ENCODE measurements at regions not wholly inside any gene's neighbourhood (a gene's known extent, or its start where the extent isn't known, plus 50 kb on each side); places are given as distances from the start of the nearest gene placed in this dataset.

DNA sequence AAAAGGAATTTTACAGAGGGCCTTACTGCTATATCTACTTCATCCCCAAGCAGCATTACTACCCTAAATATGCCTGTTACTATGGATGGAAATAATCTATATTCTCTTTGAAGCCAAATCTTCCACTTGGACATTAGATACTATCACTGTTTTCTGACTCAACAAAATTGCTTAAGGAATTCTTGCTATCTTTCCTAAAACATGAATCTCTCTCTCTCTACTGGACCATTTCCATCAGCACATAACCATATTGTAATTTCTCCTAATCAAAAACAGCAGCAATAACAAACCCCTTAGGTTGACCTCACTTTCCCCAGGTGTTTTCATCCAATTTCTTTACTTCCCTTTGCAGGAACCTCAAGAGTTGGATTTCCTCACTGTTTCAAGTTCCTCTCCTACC is 67.9 kb upstream of the BLID start:
- Mint-ChIP-seq H3K4me3 (no peak overlapping the region), H3K36me3 (no peaks in the 10 kb centered on the region), H3K4me1 (no peaks in the 10 kb centered on the region), H3K27ac (no peak overlapping the region), H3K27me3 (peaks cover 6 to 13% of the 10 kb centered on the region in 2 donors), H3K9me3 (no peaks in the 10 kb centered on the region)
- no peak for DNase-seq
- no peak for ATAC-seq (replicated peaks)

DNA sequence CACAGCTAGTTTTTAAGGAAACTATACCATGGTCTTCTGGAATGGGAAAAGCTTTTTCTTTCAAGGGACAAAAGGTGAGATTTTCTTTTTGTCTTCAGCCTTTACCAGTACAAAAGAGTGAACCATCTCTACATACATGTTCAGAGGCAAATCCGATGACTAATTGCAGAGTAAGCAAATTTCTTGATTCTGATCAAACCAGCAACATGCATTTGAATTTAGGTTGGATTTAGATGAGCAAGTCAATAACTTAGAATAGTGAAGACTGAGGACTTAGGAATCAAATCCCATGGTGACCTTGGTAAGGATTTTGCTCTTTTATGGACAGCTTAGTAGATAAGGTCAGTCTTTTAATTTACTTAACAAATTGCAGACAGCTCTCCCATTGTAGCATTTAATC is 65.9 kb upstream of the BLID start:
- H3K4me1 Mint-ChIP-seq, result no peaks in the 10 kb centered on the region
- DNase-seq (no peak), ATAC-seq (replicated peaks) (no peak)
- H3K36me3 Mint-ChIP-seq, result no peaks in the 10 kb centered on the region
- H3K27ac Mint-ChIP-seq, result peak overlapping the region; percentile 11
- peaks cover 6 to 22% of the 10 kb centered on the region in 2 donors for H3K27me3 Mint-ChIP-seq
- no peaks in the 10 kb centered on the region for H3K9me3 Mint-ChIP-seq
- H3K4me3 Mint-ChIP-seq, result no peak overlapping the region

DNA sequence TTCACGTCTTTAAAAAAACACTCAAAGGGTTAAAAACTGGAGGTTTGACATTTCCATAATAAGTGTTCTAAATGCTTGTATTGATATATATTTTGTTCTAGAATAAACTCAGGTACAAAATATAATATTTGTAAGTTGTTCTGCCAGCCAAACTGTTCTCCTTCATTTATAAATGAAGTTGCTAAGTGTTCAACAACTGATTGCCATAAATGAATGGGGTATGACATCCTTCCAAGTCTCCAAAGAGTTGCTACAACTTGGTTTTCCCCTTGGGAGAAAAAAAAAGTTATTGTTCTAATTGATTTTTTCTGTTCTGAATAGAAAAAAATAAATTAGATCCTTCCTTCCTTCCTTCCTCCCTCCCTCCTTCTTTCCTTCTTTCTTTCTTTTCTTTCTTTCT is 65.4 kb upstream of the BLID start:
- Mint-ChIP-seq H3K4me1 (no peaks in the 10 kb centered on the region), H3K27me3 (peaks cover 6 to 22% of the 10 kb centered on the region in 2 donors), H3K4me3 (no peak overlapping the region), H3K36me3 (no peaks in the 10 kb centered on the region), H3K9me3 (no peaks in the 10 kb centered on the region), H3K27ac (no peak overlapping the region)
- no peak for DNase-seq
- no peak for ATAC-seq (replicated peaks)

DNA sequence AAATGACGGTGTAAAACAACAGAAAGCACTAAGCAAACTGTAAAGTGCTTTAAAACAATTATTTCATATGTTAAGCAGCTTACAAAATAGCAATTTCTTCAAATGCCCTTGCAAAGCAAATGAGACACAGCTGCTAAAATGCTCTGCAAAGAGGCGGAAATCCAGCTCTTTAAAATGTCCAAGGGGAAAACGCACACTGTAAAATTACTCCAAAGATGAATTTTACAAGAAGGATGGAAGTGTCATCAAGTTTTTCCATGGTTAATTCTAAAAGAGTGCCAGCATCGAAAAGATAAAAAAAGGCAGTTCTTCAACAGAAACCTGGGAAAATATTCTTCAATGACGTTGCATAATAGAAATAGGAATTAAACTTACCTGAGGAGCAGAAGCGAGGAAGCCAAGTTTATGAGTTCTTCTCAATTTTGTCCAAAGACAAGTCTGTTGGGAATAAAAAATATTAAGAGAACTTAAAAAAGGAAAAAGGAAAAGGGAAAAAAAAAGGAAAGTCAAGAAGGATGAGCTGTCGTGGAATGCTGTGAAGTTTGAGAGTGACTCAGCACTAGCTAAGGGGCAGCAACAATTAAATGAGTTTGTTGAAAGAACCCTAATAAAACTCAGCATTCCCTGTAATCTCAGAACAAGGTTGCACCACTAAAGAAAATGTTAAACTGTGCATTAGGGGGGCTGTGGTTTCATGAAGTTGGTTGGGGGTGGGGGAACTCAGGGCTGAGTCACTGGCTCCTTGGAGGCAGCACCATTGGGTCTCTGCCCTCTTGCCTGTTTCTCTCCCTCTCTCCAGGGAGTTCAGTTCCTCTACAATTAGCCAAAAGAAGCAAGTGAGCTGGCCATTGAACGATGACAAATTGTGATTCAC is 64.2 kb upstream of the BLID start:
- Mint-ChIP-seq H3K4me1 (no peaks in the 10 kb centered on the region), H3K27me3 (peaks cover 1 to 17% of the 10 kb centered on the region in 2 donors), H3K27ac (no peak overlapping the region), H3K36me3 (no peaks in the 10 kb centered on the region), H3K9me3 (no peaks in the 10 kb centered on the region), H3K4me3 (no peak overlapping the region)
- ATAC-seq (replicated peaks) (no peak), DNase-seq (no peak)

DNA sequence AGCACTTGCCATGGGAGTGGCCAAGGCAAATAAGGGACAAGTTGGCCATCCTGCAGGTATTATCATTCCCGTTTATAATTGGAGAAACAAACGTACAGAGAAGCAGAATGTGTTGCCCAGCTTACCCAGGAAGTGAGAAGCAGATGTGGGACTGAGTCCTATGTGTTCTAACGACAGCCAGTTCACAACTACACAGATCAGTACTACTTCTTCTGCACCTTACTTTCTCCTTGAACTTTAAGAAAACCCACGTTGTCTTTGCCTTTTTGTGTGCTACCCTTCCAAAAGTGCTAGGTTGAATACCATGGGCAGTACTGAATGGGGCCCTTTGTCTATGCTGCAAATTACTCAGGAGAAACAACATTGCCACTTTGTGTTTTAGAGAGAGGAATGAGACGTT is 62.8 kb upstream of the BLID start:
- no peaks in the 10 kb centered on the region for H3K9me3 Mint-ChIP-seq
- no peak for DNase-seq
- H3K27me3 Mint-ChIP-seq, result peaks cover 0 to 15% of the 10 kb centered on the region in 2 donors
- no peaks in the 10 kb centered on the region for H3K4me1 Mint-ChIP-seq
- ATAC-seq (replicated peaks), result no peak
- no peak overlapping the region for H3K27ac Mint-ChIP-seq
- no peak overlapping the region for H3K4me3 Mint-ChIP-seq
- H3K36me3 Mint-ChIP-seq, result no peaks in the 10 kb centered on the region

DNA sequence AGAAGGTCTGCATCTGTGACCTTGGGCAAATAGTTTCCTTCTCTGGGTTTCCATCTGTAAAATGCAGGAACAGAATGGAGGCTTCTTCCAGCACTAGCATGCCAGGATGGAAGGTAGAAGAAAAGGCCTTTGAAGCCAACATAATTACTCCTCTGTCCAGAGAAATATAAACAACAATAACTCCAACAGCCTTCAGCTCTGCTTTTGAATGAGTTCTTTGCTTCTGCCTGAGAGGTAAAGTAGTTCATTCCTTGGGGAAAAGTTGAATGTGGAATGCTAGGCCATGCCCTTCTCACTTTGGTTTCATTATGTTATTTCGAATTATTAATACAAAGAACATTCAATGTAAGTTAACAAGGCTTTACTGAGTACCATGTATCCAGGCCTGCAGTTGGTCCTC is 61.2 kb upstream of the BLID start:
- Mint-ChIP-seq H3K27ac (no peak overlapping the region), H3K36me3 (no peaks in the 10 kb centered on the region), H3K27me3 (peaks cover 0 to 24% of the 10 kb centered on the region in 2 donors), H3K4me1 (no peaks in the 10 kb centered on the region), H3K4me3 (no peak overlapping the region), H3K9me3 (no peaks in the 10 kb centered on the region)
- ATAC-seq (replicated peaks), result no peak
- DNase-seq, result no peak

DNA sequence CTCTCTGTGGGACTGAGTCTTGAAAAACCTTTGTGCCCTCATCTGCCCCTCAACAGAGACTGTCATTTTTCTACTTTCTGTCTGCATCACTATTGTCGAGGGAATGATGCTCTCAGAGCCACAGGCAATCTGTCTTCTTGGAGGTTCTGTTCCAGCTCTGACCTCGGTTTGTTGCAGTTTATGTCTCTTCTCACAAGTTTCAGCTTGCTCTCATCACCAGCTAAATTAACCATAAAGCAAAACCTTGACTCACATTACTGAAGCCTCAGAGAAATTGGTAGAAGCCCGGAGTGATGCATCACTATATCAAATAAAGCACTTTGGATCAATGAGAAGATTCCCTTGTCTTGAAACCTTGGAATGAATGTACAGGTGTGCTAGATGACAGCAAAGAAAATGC is 60.6 kb upstream of the BLID start:
- no peak overlapping the region for H3K4me3 Mint-ChIP-seq
- H3K27me3 Mint-ChIP-seq, result peaks cover 0 to 22% of the 10 kb centered on the region in 2 donors
- H3K27ac Mint-ChIP-seq, result no peak overlapping the region
- no peaks in the 10 kb centered on the region for H3K36me3 Mint-ChIP-seq
- H3K4me1 Mint-ChIP-seq, result no peaks in the 10 kb centered on the region
- ATAC-seq (replicated peaks) (no peak), DNase-seq (no peak)
- no peaks in the 10 kb centered on the region for H3K9me3 Mint-ChIP-seq

DNA sequence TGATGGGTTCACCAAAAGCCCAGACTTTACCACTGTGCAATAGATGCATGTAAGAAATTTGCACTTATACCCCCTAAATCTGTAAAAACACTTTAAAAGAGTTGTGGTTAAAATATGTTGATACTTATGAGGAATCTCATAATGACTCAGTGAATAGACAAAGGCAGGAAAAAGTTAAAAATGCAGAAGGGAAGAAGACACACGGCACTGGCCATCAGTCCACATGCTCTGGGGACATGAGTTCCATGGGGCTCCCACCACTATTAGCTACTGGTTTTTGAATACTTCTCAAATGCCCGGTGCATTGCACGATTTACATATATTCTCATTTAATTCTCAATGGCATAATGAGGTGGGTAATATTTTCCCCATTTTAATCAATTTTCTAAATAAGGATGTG is 59.3 kb upstream of the BLID start:
- Mint-ChIP-seq H3K27ac (no peak overlapping the region), H3K4me1 (no peaks in the 10 kb centered on the region), H3K9me3 (no peaks in the 10 kb centered on the region), H3K36me3 (no peaks in the 10 kb centered on the region), H3K27me3 (peaks cover 2 to 21% of the 10 kb centered on the region in 2 donors), H3K4me3 (no peak overlapping the region)
- ATAC-seq (replicated peaks) (no peak), DNase-seq (no peak)

DNA sequence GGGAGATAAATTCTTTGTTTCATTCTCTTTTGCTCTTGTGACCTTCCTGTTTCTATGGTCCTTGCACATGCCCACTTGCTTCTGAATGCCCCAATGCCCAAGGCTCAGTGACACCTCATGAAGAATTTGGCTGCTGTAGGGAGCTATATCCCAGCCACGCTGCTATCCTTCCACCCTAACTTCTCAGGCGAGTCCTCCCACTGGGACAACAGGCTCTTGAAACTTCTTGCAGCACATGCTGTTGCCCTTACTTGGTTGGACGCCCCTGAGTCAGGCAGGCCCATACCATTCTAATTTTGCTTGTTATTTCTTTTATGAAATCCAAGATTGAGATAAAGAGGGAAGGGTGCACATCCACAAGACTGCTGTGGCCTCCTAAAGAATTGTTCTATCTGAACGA is 57.6 kb upstream of the BLID start:
- no peaks in the 10 kb centered on the region for H3K9me3 Mint-ChIP-seq
- H3K4me1 Mint-ChIP-seq, result no peaks in the 10 kb centered on the region
- no peak overlapping the region for H3K27ac Mint-ChIP-seq
- DNase-seq (no peak), ATAC-seq (replicated peaks) (no peak)
- no peak overlapping the region for H3K4me3 Mint-ChIP-seq
- no peaks in the 10 kb centered on the region for H3K36me3 Mint-ChIP-seq
- peaks cover 3 to 15% of the 10 kb centered on the region in 2 donors for H3K27me3 Mint-ChIP-seq

DNA sequence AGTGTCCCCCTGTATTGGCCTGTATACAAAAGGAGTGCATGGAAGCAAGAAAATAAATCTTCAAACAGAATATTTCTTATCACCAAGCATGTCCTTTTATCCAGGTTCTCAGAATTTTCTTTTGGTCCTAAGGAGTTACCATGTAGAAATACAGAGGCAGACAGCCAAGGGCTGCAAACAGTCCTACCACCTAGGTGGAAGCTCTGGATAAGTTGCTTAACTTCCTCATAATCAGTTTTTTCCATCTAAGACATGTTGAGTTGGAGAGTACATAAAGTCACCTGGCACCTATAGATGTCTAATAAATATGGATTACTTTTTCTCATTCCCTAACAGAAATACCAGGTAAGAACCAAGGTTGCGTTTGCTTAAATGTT is 57.0 kb upstream of the BLID start:
- H3K27me3 Mint-ChIP-seq, result peaks cover 3 to 9% of the 10 kb centered on the region in 2 donors
- no peaks in the 10 kb centered on the region for H3K4me1 Mint-ChIP-seq
- H3K36me3 Mint-ChIP-seq, result no peaks in the 10 kb centered on the region
- ATAC-seq (replicated peaks) (no peak), DNase-seq (no peak)
- no peak overlapping the region for H3K4me3 Mint-ChIP-seq
- no peaks in the 10 kb centered on the region for H3K9me3 Mint-ChIP-seq
- no peak overlapping the region for H3K27ac Mint-ChIP-seq

DNA sequence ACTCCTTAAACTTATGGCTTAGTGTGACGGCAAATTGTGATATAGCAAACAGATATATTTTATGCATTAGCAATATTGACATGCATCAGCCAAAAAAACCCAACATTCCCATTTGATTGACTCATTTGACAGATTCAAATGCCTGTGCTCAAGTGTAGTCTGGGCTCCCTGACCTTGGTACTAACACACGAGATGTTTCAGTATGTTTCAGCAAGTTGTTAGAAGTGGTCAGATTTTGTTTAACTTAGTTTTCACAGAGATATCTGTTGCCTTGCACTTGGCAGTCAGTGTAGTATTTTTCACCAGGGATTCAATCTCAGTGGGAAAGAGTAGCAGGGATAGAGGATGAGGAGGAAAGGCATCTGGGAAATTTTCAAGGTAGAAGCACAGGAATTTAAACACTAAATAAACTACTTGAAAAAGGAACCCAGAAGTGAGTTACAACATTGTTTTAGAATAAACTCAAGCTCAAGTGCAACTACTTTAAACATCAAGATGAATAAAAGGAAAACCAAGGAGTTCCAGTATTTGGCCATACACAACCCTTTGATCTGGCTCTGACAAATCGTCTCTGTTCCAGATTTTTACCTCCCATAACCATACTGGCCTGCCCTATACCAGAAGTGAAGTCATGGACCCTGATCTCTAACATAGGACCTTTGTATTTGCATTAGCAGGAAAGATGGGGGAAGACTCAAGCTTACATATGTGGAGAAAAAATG is 56.5 kb upstream of the BLID start:
- no peak overlapping the region for H3K27ac Mint-ChIP-seq
- H3K27me3 Mint-ChIP-seq, result peaks cover 3 to 9% of the 10 kb centered on the region in 2 donors
- H3K36me3 Mint-ChIP-seq, result no peaks in the 10 kb centered on the region
- DNase-seq, result no peak
- ATAC-seq (replicated peaks), result no peak
- H3K9me3 Mint-ChIP-seq, result no peaks in the 10 kb centered on the region
- no peaks in the 10 kb centered on the region for H3K4me1 Mint-ChIP-seq
- H3K4me3 Mint-ChIP-seq, result no peak overlapping the region

DNA sequence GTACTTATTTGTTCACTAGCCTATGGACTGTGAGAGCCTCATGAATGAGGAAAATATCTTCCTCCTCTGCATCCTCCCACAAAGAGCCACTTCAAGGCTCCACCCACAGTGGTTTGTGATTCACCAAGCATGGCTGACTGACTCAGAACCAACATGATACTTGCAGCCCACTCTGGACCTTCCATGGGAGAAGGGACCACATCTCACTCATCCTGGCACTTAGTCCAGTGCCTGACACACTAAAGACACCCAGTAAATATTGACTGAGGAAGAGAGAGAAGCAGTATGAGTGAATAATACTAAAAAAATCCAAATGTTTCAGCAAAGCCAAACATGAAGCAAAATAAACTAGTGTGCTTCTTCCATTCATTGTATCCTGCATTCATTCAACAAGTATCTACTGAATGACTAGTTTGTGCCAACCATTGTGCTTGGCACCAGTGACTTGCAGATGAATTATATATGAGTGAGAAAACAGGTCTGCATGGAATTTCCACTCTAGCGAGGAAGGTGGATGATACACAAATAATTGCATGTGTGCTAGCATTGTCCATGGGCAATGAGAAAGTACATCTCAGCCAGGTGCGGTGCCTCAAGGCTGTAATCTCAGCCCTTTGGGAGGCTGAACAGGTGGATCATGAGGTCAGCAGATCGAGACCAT is 54.9 kb upstream of the BLID start:
- Mint-ChIP-seq H3K36me3 (no peaks in the 10 kb centered on the region), H3K27ac (no peak overlapping the region), H3K27me3 (peaks cover 3 to 9% of the 10 kb centered on the region in 2 donors), H3K9me3 (no peaks in the 10 kb centered on the region), H3K4me3 (no peak overlapping the region), H3K4me1 (no peaks in the 10 kb centered on the region)
- ATAC-seq (replicated peaks), result no peak
- DNase-seq, result no peak

DNA sequence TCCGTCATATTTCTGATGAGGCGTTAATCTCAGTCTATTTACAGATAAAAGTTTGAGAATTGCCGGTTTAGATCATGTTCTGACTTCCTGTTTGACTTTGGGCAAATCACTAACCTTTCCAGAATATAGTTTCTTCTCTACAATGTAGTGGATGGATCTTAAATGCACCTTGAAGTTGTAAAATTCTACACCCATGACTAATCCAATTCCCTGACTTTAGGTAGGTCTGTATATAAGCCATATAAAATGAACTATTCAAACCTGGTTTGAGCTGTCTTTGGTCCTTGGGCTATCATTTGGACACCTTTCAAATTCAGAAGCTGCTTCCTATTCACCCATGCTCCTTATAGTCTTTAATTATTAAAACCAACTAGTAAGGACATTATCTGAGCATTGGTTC is 52.2 kb upstream of the BLID start:
- Mint-ChIP-seq H3K4me3 (no peak overlapping the region), H3K4me1 (no peaks in the 10 kb centered on the region), H3K27me3 (peaks cover 9% of the 10 kb centered on the region in 2 donors), H3K36me3 (no peaks in the 10 kb centered on the region), H3K27ac (no peak overlapping the region), H3K9me3 (no peaks in the 10 kb centered on the region)
- ATAC-seq (replicated peaks) (no peak), DNase-seq (no peak)

DNA sequence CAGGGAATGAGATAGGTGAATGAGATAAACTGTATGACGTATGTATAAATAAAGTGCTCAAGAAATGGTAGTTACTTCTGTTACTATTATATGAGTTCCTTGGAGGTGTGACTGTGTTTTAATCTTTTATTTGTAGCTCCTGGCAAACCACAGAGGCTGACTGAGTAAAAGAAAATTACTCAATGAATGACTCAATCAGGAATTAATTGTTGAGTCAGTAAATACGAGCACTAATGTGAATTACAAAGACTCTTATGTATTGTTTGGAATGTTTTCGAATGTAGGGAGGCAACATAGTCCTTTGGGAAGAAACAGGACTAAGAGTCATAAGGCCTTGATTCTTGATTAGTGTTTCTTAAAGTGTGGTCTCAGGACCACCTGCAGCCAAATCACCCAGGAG is 51.1 kb upstream of the BLID start:
- ATAC-seq (replicated peaks) (no peak), DNase-seq (no peak)
- no peaks in the 10 kb centered on the region for H3K4me1 Mint-ChIP-seq
- no peak overlapping the region for H3K27ac Mint-ChIP-seq
- no peaks in the 10 kb centered on the region for H3K36me3 Mint-ChIP-seq
- peaks cover 0 to 9% of the 10 kb centered on the region in 2 donors for H3K27me3 Mint-ChIP-seq
- H3K9me3 Mint-ChIP-seq, result no peaks in the 10 kb centered on the region
- no peak overlapping the region for H3K4me3 Mint-ChIP-seq

Measured in stimulated activated naive B cell treated with anti-CD40 and anti-IgM and Interleukin-4, amounts not matched to agents 10 μg/mL and 1 μg/mL and 100 μg/mL, for 72 hours (primary cell).